ENCODE measurements at regions not wholly inside any gene's neighbourhood (a gene's known extent, or its start where the extent isn't known, plus 50 kb on each side); places are given as distances from the start of the nearest gene placed in this dataset.
"Not testable (repeated sequence)": the region's sequence is repeated elsewhere in the genome, so short reads cannot be mapped to it uniquely, and the experiment has no call there.

GRCh38 chr16:59336136-59336695, 602.1 kb upstream of the GOT2 start:
- no peak for DNase-seq (ENCODE audit: low spot score)

- DNase-seq (ENCODE audit: low spot score), result not testable (repeated sequence)
Measured at GRCh38 chr16:59331708-59332107, 597.6 kb upstream of the GOT2 start.

GRCh38 chr16:59330019-59330670, 596.0 kb upstream of the GOT2 start:
- DNase-seq (ENCODE audit: low spot score), result no peak

GRCh38 chr16:59328961-59329360, 594.8 kb upstream of the GOT2 start:
- DNase-seq (ENCODE audit: low spot score), result no peak

DNA sequence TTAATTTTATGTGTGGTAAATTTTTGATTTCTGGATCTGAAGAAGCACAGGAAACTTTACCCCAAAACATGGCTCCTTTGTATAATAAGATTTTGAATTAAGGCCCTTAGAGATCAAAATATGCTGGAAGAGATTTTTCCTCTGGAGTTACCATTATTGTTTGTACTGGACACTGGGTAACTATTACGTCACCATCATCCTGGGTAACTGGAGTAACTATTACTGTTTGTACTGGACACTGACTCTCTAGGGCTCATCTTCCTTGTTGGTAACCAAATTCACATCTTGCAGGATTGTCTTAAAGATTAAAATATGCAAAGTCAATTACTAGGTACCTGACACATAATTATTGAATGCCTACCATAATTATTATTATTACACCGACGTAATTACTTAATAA, 593.8 kb upstream of the GOT2 start:
- DNase-seq (ENCODE audit: low spot score), result no peak

DNA sequence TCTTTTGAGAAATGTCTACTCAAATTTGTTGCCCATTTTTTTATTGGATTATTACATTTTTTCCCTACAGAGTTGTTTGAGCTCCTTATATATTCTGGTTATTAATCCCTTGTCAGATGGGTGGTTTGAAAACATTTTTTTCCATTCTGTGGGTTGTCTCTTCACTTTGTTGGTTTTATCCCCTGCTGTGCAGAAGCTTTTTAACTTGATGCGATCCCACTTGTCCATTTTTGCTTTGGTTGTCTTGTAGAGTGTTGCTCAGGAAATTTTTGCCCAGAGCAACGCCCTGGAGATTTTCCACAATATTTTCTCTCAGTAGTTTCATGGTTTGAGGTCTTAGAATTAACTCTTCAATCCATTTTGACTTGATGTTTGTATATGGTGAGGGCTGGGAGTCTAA, 592.8 kb upstream of the GOT2 start:
- DNase-seq (ENCODE audit: low spot score), result no peak

GRCh38 chr16:59324462-59324861, 590.3 kb upstream of the GOT2 start:
- no peak for DNase-seq (ENCODE audit: low spot score)

DNA sequence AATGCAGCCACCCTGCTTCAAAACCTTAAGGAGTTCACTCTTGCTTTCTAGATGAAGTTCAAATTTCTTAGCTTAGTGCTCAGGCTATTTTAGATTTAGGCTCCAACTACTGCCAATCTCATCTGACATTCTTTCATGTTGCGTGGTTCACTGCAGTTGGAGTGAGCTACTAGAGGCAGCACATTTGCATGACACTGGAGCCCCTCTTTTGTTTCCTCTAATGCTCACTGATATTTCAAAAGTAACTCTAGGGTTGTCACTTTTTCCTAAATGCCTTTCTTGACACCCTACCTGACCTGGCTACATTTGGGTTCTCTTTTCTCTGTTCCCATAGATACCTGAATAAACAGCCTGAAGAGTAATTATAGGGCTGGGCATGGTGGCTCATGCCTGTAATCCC, 586.5 kb upstream of the GOT2 start:
- DNase-seq (ENCODE audit: low spot score), result no peak

DNA sequence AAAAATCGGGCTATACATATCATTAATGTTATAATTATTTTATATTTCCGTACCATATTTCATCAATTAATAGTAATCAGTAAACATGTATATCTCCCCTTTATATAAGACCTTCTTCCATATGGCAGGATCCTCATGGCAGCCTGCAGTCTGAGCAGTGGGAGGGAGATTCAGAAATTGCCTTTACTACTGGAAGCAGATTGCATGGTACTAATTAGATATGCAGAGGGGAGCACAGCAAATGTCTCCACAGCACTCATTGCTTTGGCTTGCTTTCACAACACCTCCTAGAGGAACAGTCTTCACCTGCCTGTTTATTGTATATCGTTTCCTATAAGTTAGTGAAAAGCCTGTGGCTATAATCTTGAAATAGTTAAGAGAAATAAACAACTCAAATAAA, 585.8 kb upstream of the GOT2 start:
- DNase-seq (ENCODE audit: low spot score), result no peak

GRCh38 chr16:59305850-59306249, 571.7 kb upstream of the GOT2 start:
- DNase-seq (ENCODE audit: low spot score), result no peak

- no peak for DNase-seq (ENCODE audit: low spot score)
Measured at GRCh38 chr16:59296888-59297287, 562.8 kb upstream of the GOT2 start.

DNA sequence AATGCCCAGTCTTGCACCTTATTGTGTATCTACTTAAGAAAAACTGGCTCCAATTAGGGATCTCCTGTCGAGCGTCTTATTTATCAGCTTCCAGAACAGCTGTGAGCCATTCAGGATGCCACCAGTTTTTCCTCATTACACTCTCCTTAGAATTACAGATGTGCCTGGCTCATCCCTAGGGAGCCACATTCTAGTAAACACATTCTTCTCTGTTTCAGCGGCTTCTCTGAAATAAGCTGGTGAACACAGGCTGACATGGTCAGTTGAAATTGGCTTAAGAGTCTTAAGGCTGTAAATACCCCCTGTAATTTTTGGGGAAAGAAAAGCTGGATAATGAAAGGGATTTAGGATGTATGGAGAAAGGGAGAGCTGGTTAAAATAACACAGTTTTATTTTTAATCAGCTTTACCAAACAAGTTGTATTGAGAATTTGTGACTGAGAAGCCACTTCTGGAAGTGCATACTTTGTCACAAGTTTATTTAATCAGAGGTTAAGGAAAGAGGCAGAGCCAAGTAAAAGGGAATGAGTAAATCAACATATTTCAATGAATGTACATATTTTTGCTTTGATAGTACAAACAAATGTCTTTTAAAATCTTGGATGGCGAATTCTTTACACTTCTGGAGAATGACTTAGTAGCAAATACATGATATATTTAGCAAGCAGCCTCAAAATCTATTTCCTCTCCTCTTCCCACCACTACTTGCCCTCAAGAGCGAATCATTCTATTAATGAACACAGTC, 562.0 kb upstream of the GOT2 start:
- no peak for DNase-seq (ENCODE audit: low spot score)

DNA sequence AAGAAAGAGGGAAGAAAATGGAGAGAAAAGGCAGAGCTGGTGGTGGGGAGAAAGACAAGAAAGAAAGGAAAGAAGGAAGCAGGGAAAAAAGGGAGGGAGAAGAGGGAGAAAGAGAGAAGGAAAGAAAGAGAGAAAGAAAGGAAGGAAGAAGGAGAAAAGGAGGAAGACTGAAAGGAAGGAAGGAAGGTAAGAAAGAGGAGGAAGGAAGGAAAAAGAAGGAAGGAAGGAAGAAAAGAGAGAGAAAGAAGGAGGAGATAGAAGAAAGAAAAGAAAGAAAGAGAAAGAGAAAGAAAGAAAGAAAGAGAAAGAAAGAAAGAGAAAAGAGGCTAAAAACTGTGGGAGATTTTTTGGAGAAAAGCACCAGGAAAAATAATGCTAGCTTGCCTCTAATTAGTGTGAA, 561.4 kb upstream of the GOT2 start:
- no peak for DNase-seq (ENCODE audit: low spot score)

GRCh38 chr16:59290718-59291117, 556.6 kb upstream of the GOT2 start:
- DNase-seq (ENCODE audit: low spot score), result no peak

DNA sequence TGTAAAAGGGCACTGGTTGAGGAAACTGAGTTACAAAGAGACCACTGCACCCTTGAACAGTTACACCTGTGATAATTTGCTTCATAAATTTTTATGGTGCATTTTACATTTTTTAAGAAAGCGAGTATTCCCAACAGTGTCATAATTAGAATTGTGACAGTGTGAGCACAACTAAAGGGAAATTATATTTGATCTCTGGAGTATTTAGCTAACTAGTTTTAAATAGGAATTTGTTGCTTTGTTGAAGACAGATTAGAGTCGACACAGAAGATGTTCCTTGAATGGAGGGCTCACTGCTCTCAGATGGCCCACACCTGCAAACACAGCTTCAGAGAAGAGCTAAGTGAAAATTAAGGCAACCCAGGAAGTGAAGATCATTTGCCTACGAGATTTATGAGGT, 555.0 kb upstream of the GOT2 start:
- DNase-seq (ENCODE audit: low spot score), result no peak

- no peak for DNase-seq (ENCODE audit: low spot score)
Measured at GRCh38 chr16:59274141-59274540, 540.0 kb upstream of the GOT2 start.

- DNase-seq (ENCODE audit: low spot score), result no peak
Measured at GRCh38 chr16:59263955-59264354, 529.8 kb upstream of the GOT2 start.

GRCh38 chr16:59260892-59261291, 526.8 kb upstream of the GOT2 start:
- no peak for DNase-seq (ENCODE audit: low spot score)

- no peak for DNase-seq (ENCODE audit: low spot score)
Measured at GRCh38 chr16:59259950-59260319, 525.8 kb upstream of the GOT2 start.

- peak; percentile 25 for DNase-seq (ENCODE audit: low spot score)
Measured at GRCh38 chr16:59259074-59259949, 525.2 kb upstream of the GOT2 start.

- DNase-seq (ENCODE audit: low spot score), result no peak
Measured at GRCh38 chr16:59252317-59252716, 518.2 kb upstream of the GOT2 start.

GRCh38 chr16:59249011-59249410, 514.9 kb upstream of the GOT2 start:
- DNase-seq (ENCODE audit: low spot score), result no peak

Measured in A172 (cell line).